IPS-20b (cell line): ENCODE measurements at regions not wholly inside any gene's neighbourhood (a gene's known extent, or its start where the extent isn't known, plus 50 kb on each side); places are given as distances from the start of the nearest gene placed in this dataset.

Experiments used
- H3K27ac ChIP-seq: one replicate; pipeline ENCODE4 v1.5.1; 2013; ENCODE audit warnings: low read length
- H3K27me3 ChIP-seq: 2 replicates; pipeline ENCODE4 v1.6.1; 2013; ENCODE audit warnings: mild to moderate bottlenecking, low read length, inconsistent platforms; ENCODE audit not compliant: insufficient read depth
- H3K36me3 ChIP-seq: 2 replicates; pipeline ENCODE4 v1.6.1; 2013; ENCODE audit warnings: low read depth, mild to moderate bottlenecking, inconsistent platforms, low read length, moderate library complexity; ENCODE audit not compliant: insufficient read depth
- H3K4me1 ChIP-seq: 2 replicates; pipeline ENCODE4 v1.6.1; 2013; ENCODE audit warnings: mild to moderate bottlenecking, control low read depth, inconsistent platforms, low read length, moderate library complexity; ENCODE audit not compliant: insufficient read depth
- H3K4me3 ChIP-seq: 2 replicates; pipeline ENCODE4 v1.5.1; 2013; ENCODE audit warnings: mild to moderate bottlenecking, low read length, inconsistent platforms
- H3K9ac ChIP-seq: 2 replicates; pipeline ENCODE4 v1.6.1; 2013; ENCODE audit warnings: low read depth, mild to moderate bottlenecking, inconsistent platforms, low read length, moderate library complexity
- H3K9me3 ChIP-seq: 2 replicates; pipeline ENCODE4 v1.6.1; 2013; ENCODE audit warnings: mild to moderate bottlenecking, low read depth, low read length, inconsistent platforms; ENCODE audit not compliant: insufficient read depth

DNA sequence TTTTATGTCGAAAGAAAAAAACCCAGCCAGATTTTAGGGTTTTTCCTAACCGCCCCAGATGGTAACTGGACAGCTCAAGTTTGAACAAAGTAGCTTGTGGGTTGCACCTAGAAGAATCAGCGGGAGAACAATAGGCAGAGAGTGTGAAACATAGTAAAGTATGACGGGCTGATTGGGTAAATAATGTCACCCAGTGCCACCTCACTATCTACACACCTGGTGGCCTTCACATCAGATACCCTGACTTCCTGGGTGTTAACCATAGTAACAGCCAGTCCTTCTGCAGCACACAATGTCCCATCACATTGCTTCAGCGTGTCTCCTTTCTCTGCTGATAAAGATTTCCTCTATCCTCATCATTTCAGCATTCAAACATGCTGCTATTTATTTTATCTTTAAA, 159.1 kb upstream of the HS3ST1 start:
- Histone ChIP-seq H3K9me3 (peaks cover 13% of the 10 kb centered on the region), H3K4me1 (no peaks in the 10 kb centered on the region), H3K27ac (no peak overlapping the region), H3K36me3 (no peaks in the 10 kb centered on the region), H3K27me3 (no peaks in the 10 kb centered on the region), H3K9ac (no peak overlapping the region), H3K4me3 (no peak overlapping the region)

DNA sequence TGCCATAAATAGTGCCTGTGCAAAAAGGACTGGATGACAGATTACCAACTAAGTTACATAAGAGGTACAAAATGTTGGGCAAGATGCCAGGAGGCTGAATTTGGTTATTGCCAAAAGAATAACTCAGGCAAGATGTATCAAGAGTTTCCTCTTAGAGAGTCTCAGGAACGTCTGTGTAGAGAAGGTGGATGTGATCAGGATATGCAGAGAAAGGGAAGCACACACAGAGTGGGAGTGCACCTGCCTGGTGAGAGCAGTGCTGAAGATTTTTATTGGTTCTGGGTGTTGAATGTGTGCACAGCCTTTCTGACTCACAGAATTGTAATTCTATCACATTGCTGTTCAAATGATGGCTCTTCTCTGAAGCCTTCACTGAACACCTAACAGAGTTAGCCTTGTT, 156.8 kb upstream of the HS3ST1 start:
- Histone ChIP-seq H3K36me3 (no peaks in the 10 kb centered on the region), H3K27ac (no peak overlapping the region), H3K9ac (no peak overlapping the region)

DNA sequence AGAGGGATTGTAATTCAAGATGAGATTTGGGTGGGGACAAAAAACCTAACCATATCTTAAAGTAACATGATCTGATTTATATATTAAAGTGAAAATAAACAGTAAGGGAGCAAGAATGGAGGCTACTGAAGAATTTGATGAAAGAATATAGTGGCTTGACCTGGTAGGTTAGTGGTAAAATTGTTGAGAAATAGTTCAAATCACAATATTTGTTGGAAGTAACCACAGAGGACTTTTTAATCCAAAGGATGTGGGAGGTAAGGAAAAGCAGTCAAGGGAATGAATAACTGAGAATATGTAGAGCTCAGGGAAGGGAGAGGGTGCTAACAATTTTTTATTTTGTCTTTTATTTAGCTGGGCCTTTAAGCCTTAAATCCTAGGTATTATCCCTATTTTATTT, 139.8 kb upstream of the HS3ST1 start:
- Histone ChIP-seq H3K4me1 (no peaks in the 10 kb centered on the region), H3K9ac (no peak overlapping the region), H3K27me3 (no peaks in the 10 kb centered on the region), H3K9me3 (no peaks in the 10 kb centered on the region), H3K4me3 (no peak overlapping the region), H3K36me3 (no peaks in the 10 kb centered on the region), H3K27ac (no peak overlapping the region)

More for the DNA sequence above, 156.8 kb upstream of the HS3ST1 start:
- Histone ChIP-seq H3K27me3 (no peaks in the 10 kb centered on the region), H3K9me3 (peaks cover 19% of the 10 kb centered on the region), H3K4me3 (no peak overlapping the region), H3K4me1 (no peaks in the 10 kb centered on the region)

DNA sequence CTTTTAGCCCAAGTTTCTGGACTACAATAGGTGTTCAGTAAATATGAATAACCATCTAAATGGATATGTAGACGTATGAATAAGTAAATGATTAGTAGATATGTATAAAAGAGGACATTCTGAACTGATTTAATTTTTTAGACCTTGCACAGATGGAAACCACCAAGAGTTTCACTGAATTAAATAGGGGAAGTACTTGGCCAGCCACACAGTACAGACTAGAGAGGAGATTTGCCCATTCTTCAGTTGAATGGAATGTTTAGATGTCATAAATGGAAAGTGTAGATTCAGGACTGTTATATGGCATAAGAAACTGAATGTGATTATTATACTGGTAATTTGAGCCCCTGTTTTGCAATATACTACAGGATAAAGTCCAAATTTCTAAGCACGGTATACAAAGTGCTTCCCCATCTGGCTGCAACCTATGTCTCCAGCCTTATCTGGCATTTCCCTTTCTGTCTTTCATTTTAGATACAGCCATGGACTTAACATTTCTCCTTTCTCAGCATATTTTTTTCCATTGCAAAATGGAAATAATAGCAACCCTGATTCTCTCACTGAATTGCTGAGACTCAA, 137.8 kb upstream of the HS3ST1 start:
- no peaks in the 10 kb centered on the region for H3K9me3 ChIP-seq
- H3K27ac ChIP-seq = no peak overlapping the region
- H3K27me3 ChIP-seq = no peaks in the 10 kb centered on the region
- no peak overlapping the region for H3K9ac ChIP-seq
- no peak overlapping the region for H3K4me3 ChIP-seq
- no peaks in the 10 kb centered on the region for H3K4me1 ChIP-seq
- no peaks in the 10 kb centered on the region for H3K36me3 ChIP-seq

DNA sequence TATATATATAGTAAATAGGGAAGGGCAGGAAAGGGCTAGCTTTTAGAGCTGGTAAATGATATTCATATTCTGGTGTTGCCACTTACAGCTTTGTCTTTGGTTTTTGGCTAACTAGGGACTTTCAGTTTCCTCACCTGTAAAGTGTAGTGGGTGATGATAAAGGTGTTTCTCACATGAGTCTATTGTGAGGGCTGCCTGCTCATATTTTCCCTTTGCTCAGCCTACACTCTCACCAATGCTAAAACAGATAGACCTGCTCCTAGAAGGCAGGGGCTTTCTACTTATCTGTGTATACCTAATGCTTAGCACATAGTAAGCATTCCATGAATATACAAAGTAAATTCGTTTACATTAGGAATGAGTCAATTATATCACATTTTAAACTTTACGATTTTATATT, 137.2 kb upstream of the HS3ST1 start:
- Histone ChIP-seq H3K27ac (no peak overlapping the region), H3K36me3 (no peaks in the 10 kb centered on the region), H3K9me3 (no peaks in the 10 kb centered on the region), H3K4me3 (no peak overlapping the region), H3K4me1 (no peaks in the 10 kb centered on the region), H3K9ac (no peak overlapping the region), H3K27me3 (no peaks in the 10 kb centered on the region)

DNA sequence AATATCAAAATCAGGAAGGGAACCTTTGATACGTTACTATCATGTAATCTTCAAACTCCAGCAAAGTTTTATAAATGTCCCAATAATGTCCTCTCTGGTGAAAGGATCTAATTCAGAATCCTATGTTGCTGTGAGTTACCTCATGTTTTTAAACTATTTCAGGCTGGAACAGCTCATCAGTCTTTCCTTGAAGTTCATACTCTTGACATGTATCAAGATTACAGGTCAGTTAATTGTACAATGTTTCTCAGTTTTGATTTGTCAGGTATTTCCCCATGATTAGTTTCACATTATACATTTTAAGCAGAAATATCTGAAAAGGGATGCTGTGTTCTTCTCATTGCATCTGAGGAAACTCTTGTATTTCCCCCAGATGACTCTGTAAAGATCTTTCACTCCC, 136.5 kb upstream of the HS3ST1 start:
- Histone ChIP-seq H3K4me3 (no peak overlapping the region), H3K4me1 (no peaks in the 10 kb centered on the region), H3K9ac (no peak overlapping the region), H3K9me3 (no peaks in the 10 kb centered on the region), H3K27ac (no peak overlapping the region), H3K36me3 (no peaks in the 10 kb centered on the region), H3K27me3 (no peaks in the 10 kb centered on the region)

DNA sequence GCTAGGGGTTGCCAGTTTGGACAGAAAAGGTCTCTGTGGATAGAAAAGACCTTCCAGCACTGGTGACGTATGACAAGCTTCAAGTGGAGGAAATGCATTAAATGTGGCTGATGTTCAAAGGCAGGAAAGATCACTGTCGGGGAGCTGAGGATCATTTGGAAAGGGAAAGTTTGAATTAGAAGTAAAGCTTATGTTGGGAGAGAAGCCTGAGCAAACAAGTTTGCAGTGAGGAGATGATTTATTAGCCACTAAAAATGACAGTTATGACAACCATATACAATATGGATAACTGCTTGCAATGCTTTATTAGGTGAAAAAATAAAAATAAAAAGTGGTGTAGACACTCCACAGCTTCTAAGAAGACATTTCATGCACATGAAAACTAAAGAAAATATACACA, 135.3 kb upstream of the HS3ST1 start:
- H3K36me3 ChIP-seq = no peaks in the 10 kb centered on the region
- no peak overlapping the region for H3K9ac ChIP-seq
- H3K9me3 ChIP-seq = no peaks in the 10 kb centered on the region
- H3K4me3 ChIP-seq = no peak overlapping the region
- no peak overlapping the region for H3K27ac ChIP-seq
- no peaks in the 10 kb centered on the region for H3K27me3 ChIP-seq
- H3K4me1 ChIP-seq = no peaks in the 10 kb centered on the region

DNA sequence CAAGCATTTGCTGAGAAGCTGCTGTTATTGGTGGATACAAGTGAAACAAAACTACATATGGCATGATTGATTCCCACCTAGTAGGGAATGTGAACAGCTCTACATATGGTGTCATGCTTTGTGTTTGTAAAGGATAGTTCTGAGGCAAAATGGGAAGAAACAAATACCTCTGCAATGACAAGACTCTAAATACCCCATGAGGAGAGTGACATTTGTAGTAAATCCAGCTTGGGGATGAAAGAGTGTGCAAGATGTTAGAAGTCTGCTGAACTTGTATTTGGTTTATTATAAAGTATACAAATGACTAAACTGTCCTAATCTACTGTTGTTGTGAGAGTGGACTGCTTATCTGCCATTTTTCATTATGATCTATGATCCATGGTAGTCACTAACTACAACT, 120.8 kb upstream of the HS3ST1 start:
- Histone ChIP-seq H3K9me3 (no peaks in the 10 kb centered on the region), H3K4me1 (no peaks in the 10 kb centered on the region), H3K4me3 (no peak overlapping the region), H3K27me3 (no peaks in the 10 kb centered on the region), H3K36me3 (no peaks in the 10 kb centered on the region), H3K27ac (no peak overlapping the region), H3K9ac (no peak overlapping the region)

DNA sequence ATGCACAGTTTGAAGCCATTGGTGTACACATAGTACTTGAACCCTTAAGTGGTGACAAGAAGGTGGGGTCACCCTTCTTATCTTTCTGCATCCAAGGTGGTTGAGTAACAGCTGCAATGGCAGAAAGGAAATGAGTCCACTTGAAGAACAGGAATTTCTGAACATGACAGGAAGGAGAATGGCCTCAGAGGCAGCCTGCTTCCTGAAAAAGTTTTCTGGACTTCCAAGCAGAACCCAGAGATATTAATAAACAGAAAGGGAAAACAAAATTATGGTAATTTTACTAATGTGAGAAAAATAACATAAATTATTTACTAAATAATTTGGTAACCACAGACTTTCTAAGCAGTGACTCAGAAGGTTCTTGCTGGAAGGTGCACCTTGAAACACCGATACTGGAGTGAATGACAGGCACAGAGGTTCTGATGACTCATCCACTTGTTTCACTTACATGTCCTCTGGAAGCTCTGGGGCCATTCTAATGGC, 119.9 kb upstream of the HS3ST1 start:
- Histone ChIP-seq H3K9ac (no peak overlapping the region), H3K4me1 (no peaks in the 10 kb centered on the region), H3K36me3 (no peaks in the 10 kb centered on the region), H3K9me3 (no peaks in the 10 kb centered on the region), H3K4me3 (no peak overlapping the region), H3K27ac (no peak overlapping the region), H3K27me3 (no peaks in the 10 kb centered on the region)

DNA sequence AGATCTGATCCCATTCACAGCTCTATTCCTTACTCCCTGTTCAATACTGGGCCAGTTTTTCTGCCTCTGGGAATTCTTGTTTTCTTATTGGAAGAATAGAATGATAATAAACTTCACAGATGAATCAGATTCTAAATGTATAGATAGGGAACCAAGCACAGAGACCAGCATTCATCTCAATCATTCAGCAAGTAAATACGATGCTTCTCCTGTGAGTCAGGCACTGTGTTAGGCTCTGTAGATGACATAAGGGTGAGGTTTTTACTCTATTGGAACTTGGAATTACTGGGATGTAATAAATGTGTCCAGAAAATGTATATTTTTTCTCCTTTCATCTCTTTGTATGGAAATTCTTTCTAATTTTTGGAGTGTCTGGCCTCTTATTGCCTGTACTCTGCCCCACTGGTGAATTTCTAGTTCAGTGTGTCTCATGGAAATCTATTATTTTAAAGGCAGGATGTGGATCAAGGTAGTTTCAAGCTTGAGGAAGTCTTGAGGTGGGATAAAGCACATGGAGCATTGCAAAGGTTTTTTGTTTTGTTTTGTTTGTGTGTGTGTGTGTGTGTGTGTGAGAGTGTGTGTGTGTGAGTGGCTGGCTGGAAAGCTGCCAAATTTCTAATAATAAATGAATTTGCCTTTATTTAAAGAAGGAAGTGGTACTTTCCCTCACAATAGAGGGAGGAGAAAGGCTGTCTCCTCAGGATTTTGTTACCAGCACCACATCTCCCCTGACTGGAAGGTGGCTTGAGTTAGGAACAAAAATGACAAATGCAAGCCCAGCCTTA, 117.9 kb upstream of the HS3ST1 start:
- Histone ChIP-seq H3K4me3 (no peak overlapping the region), H3K4me1 (no peaks in the 10 kb centered on the region), H3K27ac (no peak overlapping the region), H3K36me3 (no peaks in the 10 kb centered on the region), H3K9ac (no peak overlapping the region), H3K27me3 (no peaks in the 10 kb centered on the region), H3K9me3 (no peaks in the 10 kb centered on the region)

DNA sequence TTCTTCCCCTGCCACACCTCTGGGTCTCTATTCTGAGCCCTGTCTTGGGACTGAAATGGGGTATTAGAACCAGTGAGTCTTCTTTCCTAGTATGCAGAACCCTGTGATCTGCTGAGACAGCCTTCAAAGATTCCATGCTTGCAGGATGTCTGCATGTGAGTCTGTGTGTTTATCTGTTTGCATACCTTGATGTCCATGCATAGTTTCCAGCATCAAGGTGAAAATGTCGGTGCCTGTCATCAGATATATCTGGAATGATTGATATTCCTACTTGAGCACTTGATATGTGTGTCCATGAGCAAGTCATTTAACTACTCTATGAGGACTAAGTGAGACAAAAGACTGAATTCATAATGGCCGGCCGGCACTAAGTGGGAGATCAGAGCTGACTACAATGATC, 117.0 kb upstream of the HS3ST1 start:
- Histone ChIP-seq H3K27ac (no peak overlapping the region), H3K4me3 (no peak overlapping the region), H3K4me1 (no peaks in the 10 kb centered on the region)

DNA sequence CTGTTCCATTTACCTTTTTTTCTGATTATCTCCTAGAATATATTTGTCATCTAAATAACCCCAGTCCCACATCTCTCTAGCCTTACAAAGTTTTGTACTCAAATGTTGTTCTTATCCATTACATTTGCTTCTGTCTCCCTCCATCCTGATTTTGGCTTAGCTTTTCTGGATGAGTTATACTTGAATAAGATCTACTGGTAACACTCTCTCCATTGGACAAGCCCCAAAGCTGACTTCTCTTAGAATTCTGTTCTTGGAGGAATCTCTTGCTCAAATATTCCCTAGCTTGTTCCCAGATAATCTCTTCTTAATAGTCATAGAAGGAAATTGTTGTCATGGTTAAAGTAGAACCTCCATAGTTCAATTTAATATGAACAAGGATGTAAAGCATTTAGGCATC, 115.5 kb upstream of the HS3ST1 start:
- H3K4me3 ChIP-seq = no peak overlapping the region
- H3K27ac ChIP-seq = no peak overlapping the region
- no peaks in the 10 kb centered on the region for H3K27me3 ChIP-seq
- no peaks in the 10 kb centered on the region for H3K4me1 ChIP-seq
- no peaks in the 10 kb centered on the region for H3K9me3 ChIP-seq
- H3K9ac ChIP-seq = no peak overlapping the region
- H3K36me3 ChIP-seq = no peaks in the 10 kb centered on the region

More for the DNA sequence above, 117.0 kb upstream of the HS3ST1 start:
- H3K9ac ChIP-seq = no peak overlapping the region
- H3K36me3 ChIP-seq = no peaks in the 10 kb centered on the region
- no peaks in the 10 kb centered on the region for H3K9me3 ChIP-seq
- H3K27me3 ChIP-seq = no peaks in the 10 kb centered on the region
